Suprapubic skin (tissue), 4 donors: ENCODE measurements at regions not wholly inside any gene's neighbourhood (a gene's known extent, or its start where the extent isn't known, plus 50 kb on each side); places are given as distances from the start of the nearest gene placed in this dataset.

Experiments
- POLR2A ChIP-seq, 2 donors: fragments of 450-650 bp; IDR thresholded peaks; one replicate each; pipeline ENCODE4 v1.6.1; 2017; ENCODE audit warnings: antibody characterized with exemption in 2 of 2, mild to moderate bottlenecking in 2 of 2, moderate library complexity in 2 of 2
- POLR2AphosphoS5 ChIP-seq, 3 donors: sonication (generic); formaldehyde crosslinking; IDR thresholded peaks; one replicate each; pipeline ENCODE4 v1.6.1; 2017; ENCODE audit warnings: antibody characterized with exemption in 3 of 3

DNA sequence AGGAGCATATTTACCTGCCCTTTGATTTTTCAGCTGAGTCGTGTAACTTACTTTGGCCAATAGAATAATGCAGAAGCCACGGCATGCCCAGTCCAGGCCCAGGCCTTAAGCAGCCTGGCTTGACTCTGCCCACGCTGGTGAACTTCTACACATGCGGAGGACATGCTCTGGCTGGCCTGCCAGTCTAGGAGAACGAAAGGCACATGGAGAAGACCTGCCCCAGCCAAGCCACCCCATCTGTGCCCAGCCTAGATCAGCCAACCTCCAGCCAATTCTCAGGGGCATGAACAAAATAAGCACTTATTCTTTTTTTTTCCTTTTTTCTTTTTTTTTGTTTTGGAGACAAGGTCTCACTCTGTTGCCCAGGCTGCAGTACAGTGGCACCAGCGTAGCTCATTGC is 112.7 kb upstream of the NANOS1 start:
- TF ChIP-seq POLR2A (IDR thresholded peaks at IDR 0.05) (no peak), POLR2AphosphoS5 (IDR thresholded peaks at IDR 0.05) (no peak)
